HCT116 (cell line): ENCODE measurements at regions not wholly inside any gene's neighbourhood (a gene's known extent, or its start where the extent isn't known, plus 50 kb on each side); places are given as distances from the start of the nearest gene placed in this dataset.

Experiments
- ATAC-seq: fragments of 200-7000 bp; cut with Tn5 transposase; 2 replicates; pipeline ENCODE4 v1.9.1; 2020; ENCODE audit warnings: mild to moderate bottlenecking, moderate library complexity
- BruUV-seq: library from RNA; stranded (reverse); fragments of 400-500 nt; replicated peaks from 2 replicates; lab custom pipeline; 2021; lab: Mats Ljungman, UMichigan
- CTCF ChIA-PET: fragments of 300-600 bp; sonication (Branson Sonifier 250); formaldehyde crosslinking; loops from one replicate; lab custom pipeline; 2021; ENCODE audit warnings: antibody characterized with exemption; lab: Charles Lee
- POLR2A ChIA-PET: fragments of 300-600, 350-600 bp; sonication (Branson Sonifier 250); formaldehyde crosslinking; loops from one replicate; lab custom pipeline; 2021; ENCODE audit warnings: antibody characterized with exemption; lab: Charles Lee
- RAD21 ChIA-PET, 2 experiments: fragments of 300-600 bp; sonication (Branson Sonifier 250); formaldehyde crosslinking; loops; one replicate each; lab custom pipeline; 2023; ENCODE audit warnings: low total read pairs in 2 of 2; ENCODE audit not compliant: uncharacterized antibody in 2 of 2, unreplicated experiment in 2 of 2, low non-redundant PET in 1 of 2; lab: Charles Lee
- DNase-seq: peaks from one replicate; pipeline ENCODE4 v3.0.0-alpha.2; 2010; ENCODE audit warnings: low read depth, low spot score
- H2AFZ ChIP-seq: fragments of 200-600 bp; shearing (Covaris generic), sonication (generic); 2 replicates; pipeline ENCODE4 v1.6.1; 2017; ENCODE audit warnings: low read depth, mixed run types, mixed read lengths, antibody characterized with exemption, low read length; ENCODE audit not compliant: poor library complexity, severe bottlenecking
- H3K27ac ChIP-seq: 2 replicates; pipeline ENCODE4 v1.5.1; 2012; ENCODE audit warnings: low read depth, low read length
- H3K27me3 ChIP-seq: fragments of 200-600 bp; sonication (generic); 2 replicates; pipeline ENCODE4 v1.6.1; 2016; ENCODE audit warnings: mixed run types, low read length, mixed read lengths; ENCODE audit not compliant: insufficient read depth
- H3K36me3 ChIP-seq, 2 experiments: fragments of 200-500 bp in 1 of 2; fragments of 200-600 bp in 1 of 2; sonication (Bioruptor generic) in 1 of 2; sonication (generic) in 1 of 2; 2 replicates each; pipeline versions ENCODE4 v1.5.1 to v1.6.1; 2014 to 2016; ENCODE audit warnings: low read length in 2 of 2, inconsistent platforms in 1 of 2, mixed read lengths in 1 of 2, mixed run types in 1 of 2; ENCODE audit not compliant: insufficient read depth in 2 of 2, control insufficient read depth in 1 of 2
- H3K4me1 ChIP-seq, 2 experiments: fragments of 200-600 bp in 1 of 2; sonication (generic) in 1 of 2; 2 replicates each; pipeline versions ENCODE4 v1.5.1 to v1.6.1; 2012 to 2017; ENCODE audit warnings: low read length in 2 of 2, inconsistent platforms in 1 of 2, mild to moderate bottlenecking in 1 of 2, mixed read lengths in 1 of 2, mixed run types in 1 of 2, moderate library complexity in 1 of 2; ENCODE audit not compliant: insufficient read depth in 2 of 2, control insufficient read depth in 1 of 2
- H3K4me2 ChIP-seq: fragments of 200-600 bp; sonication (generic); 2 replicates; pipeline ENCODE4 v1.6.1; 2017; ENCODE audit warnings: mixed run types, low read length, mixed read lengths
- H3K4me3 ChIP-seq, 2 experiments: fragments of 200-600 bp in 1 of 2; sonication (generic) in 1 of 2; replicated peaks in 1 of 2; 2 replicates each; pipeline ENCODE4 v1.5.1; 2011 to 2016; ENCODE audit warnings: low read length in 2 of 2, control low read depth in 1 of 2, low read depth in 1 of 2, mild to moderate bottlenecking in 1 of 2, mixed read lengths in 1 of 2, mixed run types in 1 of 2
- H3K79me2 ChIP-seq: fragments of 200-600 bp; sonication (generic); 2 replicates; pipeline ENCODE4 v1.6.1; 2017; ENCODE audit warnings: mild to moderate bottlenecking, mixed run types, low read length, moderate library complexity, mixed read lengths; ENCODE audit not compliant: insufficient read depth
- H3K9ac ChIP-seq: fragments of 200-600 bp; sonication (generic); 2 replicates; pipeline ENCODE4 v1.6.1; 2016; ENCODE audit warnings: low read length, mixed read lengths
- H3K9me2 ChIP-seq: fragments of 200-600 bp; sonication (generic), shearing (Covaris generic); 2 replicates; pipeline ENCODE4 v1.6.1; 2017; ENCODE audit warnings: mixed run types, mild to moderate bottlenecking, moderate library complexity; ENCODE audit not compliant: insufficient read depth
- H3K9me3 ChIP-seq, 2 experiments: fragments of 200-500 bp in 1 of 2; fragments of 200-600 bp in 1 of 2; sonication (Bioruptor generic) in 1 of 2; sonication (generic) in 1 of 2; 2 replicates each; pipeline ENCODE4 v1.6.1; 2014 to 2017; ENCODE audit warnings: low read length in 2 of 2, mixed read lengths in 2 of 2, inconsistent platforms in 1 of 2, low read depth in 1 of 2, mild to moderate bottlenecking in 1 of 2, mixed run types in 1 of 2, moderate library complexity in 1 of 2; ENCODE audit not compliant: control insufficient read depth in 1 of 2, insufficient read depth in 1 of 2
- H4K20me1 ChIP-seq: fragments of 200-600 bp; sonication (generic), shearing (Covaris generic); 2 replicates; pipeline ENCODE4 v1.6.1; 2017; ENCODE audit warnings: mixed run types, mild to moderate bottlenecking, moderate library complexity; ENCODE audit not compliant: insufficient read depth
- ATF3 ChIP-seq: IDR thresholded peaks from 2 replicates; pipeline ENCODE4 v1.6.1; 2012
- CBX3 ChIP-seq: IDR thresholded peaks from 2 replicates; pipeline ENCODE4 v1.6.1; 2012; ENCODE audit warnings: low read depth
- CTCF ChIP-seq, 3 experiments: fragments of 200-600 bp in 1 of 3; sonication (generic) in 1 of 3; IDR thresholded peaks in 2 of 3; conservative IDR thresholded peaks in 1 of 3; 2 replicates each; pipeline ENCODE4 v1.5.1; 2012 to 2017; ENCODE audit warnings: low read depth in 2 of 3, low read length in 2 of 3, antibody characterized with exemption in 1 of 3, borderline replicate concordance in 1 of 3, control low read depth in 1 of 3, mild to moderate bottlenecking in 1 of 3, mixed read lengths in 1 of 3, mixed run types in 1 of 3, moderate library complexity in 1 of 3; ENCODE audit not compliant: insufficient read depth in 1 of 3
- ELF1 ChIP-seq: IDR thresholded peaks from 2 replicates; pipeline ENCODE4 v1.6.1; 2012; ENCODE audit warnings: low read depth, borderline replicate concordance
- EZH2 ChIP-seq: fragments of 200-600 bp; sonication (generic); IDR thresholded peaks from 2 replicates; pipeline ENCODE4 v1.6.1; 2017; ENCODE audit warnings: antibody characterized with exemption, mixed run types
- EZH2phosphoT487 ChIP-seq: fragments of 200-600 bp; IDR thresholded peaks from 2 replicates; pipeline ENCODE4 v1.6.1; 2018; ENCODE audit warnings: antibody characterized with exemption, borderline replicate concordance
- FOSL1 ChIP-seq: IDR thresholded peaks from 2 replicates; pipeline ENCODE4 v1.6.1; 2012; ENCODE audit warnings: low read depth
- JUND ChIP-seq: IDR thresholded peaks from 2 replicates; pipeline ENCODE4 v1.6.1; 2012
- MAX ChIP-seq: IDR thresholded peaks from 2 replicates; pipeline ENCODE4 v1.6.1; 2012
- POLR2A ChIP-seq: IDR thresholded peaks from 2 replicates; pipeline ENCODE4 v1.7.0; 2011; ENCODE audit warnings: borderline replicate concordance; ENCODE audit not compliant: insufficient read depth, insufficient read length; ENCODE audit errors: extremely low read depth
- POLR2AphosphoS5 ChIP-seq: IDR thresholded peaks from 2 replicates; pipeline ENCODE4 v1.6.1; 2011; ENCODE audit warnings: mild to moderate bottlenecking, low read depth, low read length, moderate library complexity
- SIN3A ChIP-seq: IDR thresholded peaks from 2 replicates; pipeline ENCODE4 v1.6.1; 2012; ENCODE audit warnings: low read depth
- SP1 ChIP-seq: IDR thresholded peaks from 2 replicates; pipeline ENCODE4 v1.6.1; 2012; ENCODE audit warnings: low read depth
- SRF ChIP-seq: IDR thresholded peaks from 2 replicates; pipeline ENCODE4 v1.6.1; 2012; ENCODE audit warnings: low read depth
- TCF7L2 ChIP-seq: IDR thresholded peaks from 2 replicates; pipeline ENCODE4 v1.7.0; 2011; ENCODE audit warnings: borderline replicate concordance, inconsistent platforms; ENCODE audit not compliant: insufficient read depth, insufficient read length; ENCODE audit errors: extremely low read depth
- intact Hi-C: fragments of 100-400 bp; cut with micrococcal nuclease; formaldehyde crosslinking; loops from 2 replicates; pipeline ENCODE4 v1.10.0; 2022

GRCh38 chr12:84661786-84662185 is 250.8 kb downstream of the SLC6A15 start:
- H3K27ac ChIP-seq = no peak overlapping the region
- no peaks in the 10 kb centered on the region for H3K4me1 ChIP-seq
- ChIA-PET RAD21 (no interaction called here), POLR2A (no interaction called here), CTCF (no interaction called here)
- H4K20me1 ChIP-seq = no peaks in the 10 kb centered on the region
- H3K9me3 ChIP-seq = no peaks in the 10 kb centered on the region
- H3K9me2 ChIP-seq = no peaks in the 10 kb centered on the region
- H3K4me3 ChIP-seq = no peak overlapping the region
- H3K9ac ChIP-seq = no peak overlapping the region
- BruUV-seq = no TSS peak
- no peak for DNase-seq
- TF ChIP-seq CTCF (IDR thresholded peaks at IDR 0.05 in 2 of 3, conservative IDR thresholded peaks at IDR 0.05 in 1 of 3; ENCODE audit: borderline replicate concordance in 1 of 3, insufficient read depth in 1 of 3, low read depth in 2 of 3, low read length in 2 of 3) = no peak
- TF ChIP-seq EZH2 = no peak
- TF ChIP-seq FOSL1 = no peak
- TF ChIP-seq POLR2A = no peak
- no peak for TF ChIP-seq MAX
- TF ChIP-seq JUND = no peak
- no peak for TF ChIP-seq TCF7L2
- TF ChIP-seq CBX3 = no peak
- TF ChIP-seq SIN3A = no peak
- no peak for TF ChIP-seq ATF3
- no peak for TF ChIP-seq SP1
- no peak for TF ChIP-seq SRF
- TF ChIP-seq POLR2AphosphoS5 = no peak
- no peak for TF ChIP-seq EZH2phosphoT487
- no peak for TF ChIP-seq ELF1
- no peaks in the 10 kb centered on the region for H3K79me2 ChIP-seq
- H3K4me2 ChIP-seq = no peak overlapping the region
- ATAC-seq = no peak
- intact Hi-C loops = no loop called here
- H3K36me3 ChIP-seq = no peaks in the 10 kb centered on the region
- H3K27me3 ChIP-seq = no peaks in the 10 kb centered on the region
- H2AFZ ChIP-seq = no peak overlapping the region
